NCI-H2107 treated with DMSO at 0.1 percent for 48 hours (cell line): ENCODE measurements at regions not wholly inside any gene's neighbourhood (a gene's known extent, or its start where the extent isn't known, plus 50 kb on each side); places are given as distances from the start of the nearest gene placed in this dataset.

Experiments
- DNase-seq: peaks from one replicate; lab custom pipeline; 2025; ENCODE audit not compliant: unreplicated experiment; lab: John Stamatoyannopoulos, UW

- DNase-seq: no peak
These were observed 403.1 kb upstream of the TGFBR2 start for GRCh38 chr3:30203301-30203700.

DNA sequence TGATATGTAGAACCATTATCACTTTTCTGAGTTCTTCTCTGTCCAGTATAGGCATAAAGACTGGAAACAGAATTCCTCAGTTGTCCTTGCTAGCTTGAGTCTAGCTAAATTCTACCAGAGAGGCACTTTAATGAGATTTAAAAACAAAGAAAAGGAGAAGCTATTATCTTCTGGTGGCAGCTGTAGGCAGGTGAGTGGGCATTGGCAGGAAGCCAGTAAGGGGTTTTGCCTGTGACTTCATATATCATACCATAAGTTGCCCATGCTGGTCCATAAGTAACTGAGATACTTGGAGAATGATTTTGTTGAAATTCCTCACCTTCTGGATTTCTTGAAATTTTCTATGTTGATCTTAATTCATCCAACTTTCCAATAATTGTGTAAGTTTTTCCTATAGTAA lies 402.3 kb upstream of the TGFBR2 start:
- DNase-seq: no peak

DNA sequence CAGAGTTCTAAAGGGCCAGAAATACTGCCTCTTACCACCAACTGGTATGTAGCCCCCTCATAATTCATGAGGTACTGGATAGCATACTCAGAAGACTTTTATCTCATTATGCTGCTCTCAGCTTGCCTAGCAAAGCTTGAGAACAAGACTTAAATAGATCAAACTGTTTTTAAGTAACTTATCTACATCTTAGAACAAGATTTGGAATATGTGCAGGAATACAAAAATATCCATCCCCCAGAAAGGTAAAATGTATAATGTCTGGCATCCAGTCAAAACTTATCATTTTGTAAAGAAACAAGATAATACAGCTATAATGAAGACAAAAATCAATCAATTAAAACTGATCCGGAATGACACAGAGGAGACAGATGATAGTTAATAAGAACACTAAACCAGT lies 400.4 kb upstream of the TGFBR2 start:
- DNase-seq: no peak

GRCh38 chr3:30221619-30222018 lies 384.8 kb upstream of the TGFBR2 start:
- DNase-seq: no peak

DNA sequence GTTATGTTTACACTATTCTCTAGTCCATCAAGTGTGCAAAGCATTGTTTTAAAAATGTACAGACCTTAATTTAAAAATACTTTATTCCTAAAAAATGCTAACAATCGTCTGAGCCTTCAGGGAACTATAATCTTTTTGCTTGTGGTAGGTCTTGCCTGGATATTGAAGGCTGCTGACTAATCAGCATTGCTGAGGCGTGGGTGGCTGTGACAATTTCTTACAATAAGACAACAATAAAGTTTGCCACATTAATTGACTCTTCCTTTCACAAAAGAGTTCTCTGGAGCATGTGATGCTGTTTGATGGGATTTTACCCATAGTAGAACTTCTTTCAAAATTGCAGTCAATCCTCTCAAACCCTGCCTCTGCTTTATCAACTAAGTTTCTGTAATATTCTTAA lies 384.0 kb upstream of the TGFBR2 start:
- no peak for DNase-seq

DNA sequence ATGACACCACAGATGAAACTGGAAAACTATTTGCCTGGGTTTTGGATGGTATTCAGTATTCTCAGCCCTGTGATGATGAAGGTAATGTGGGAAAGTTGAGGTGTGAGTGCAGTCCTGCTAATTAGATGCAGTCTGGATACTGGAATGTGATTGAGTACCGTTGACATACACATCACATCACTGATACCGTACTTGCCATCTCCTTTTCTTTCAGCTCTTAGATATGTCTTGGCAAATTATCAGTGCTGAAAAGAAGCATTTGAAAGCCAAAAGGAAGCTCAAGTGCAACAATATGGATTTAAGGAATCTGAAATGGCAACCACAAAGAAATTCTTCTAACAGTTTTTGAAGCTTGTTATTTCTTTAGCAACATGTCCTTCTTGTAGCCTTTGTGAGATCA lies 381.4 kb upstream of the TGFBR2 start:
- no peak for DNase-seq

- no peak for DNase-seq
These were observed 379.7 kb upstream of the TGFBR2 start for GRCh38 chr3:30226601-30227151.

DNA sequence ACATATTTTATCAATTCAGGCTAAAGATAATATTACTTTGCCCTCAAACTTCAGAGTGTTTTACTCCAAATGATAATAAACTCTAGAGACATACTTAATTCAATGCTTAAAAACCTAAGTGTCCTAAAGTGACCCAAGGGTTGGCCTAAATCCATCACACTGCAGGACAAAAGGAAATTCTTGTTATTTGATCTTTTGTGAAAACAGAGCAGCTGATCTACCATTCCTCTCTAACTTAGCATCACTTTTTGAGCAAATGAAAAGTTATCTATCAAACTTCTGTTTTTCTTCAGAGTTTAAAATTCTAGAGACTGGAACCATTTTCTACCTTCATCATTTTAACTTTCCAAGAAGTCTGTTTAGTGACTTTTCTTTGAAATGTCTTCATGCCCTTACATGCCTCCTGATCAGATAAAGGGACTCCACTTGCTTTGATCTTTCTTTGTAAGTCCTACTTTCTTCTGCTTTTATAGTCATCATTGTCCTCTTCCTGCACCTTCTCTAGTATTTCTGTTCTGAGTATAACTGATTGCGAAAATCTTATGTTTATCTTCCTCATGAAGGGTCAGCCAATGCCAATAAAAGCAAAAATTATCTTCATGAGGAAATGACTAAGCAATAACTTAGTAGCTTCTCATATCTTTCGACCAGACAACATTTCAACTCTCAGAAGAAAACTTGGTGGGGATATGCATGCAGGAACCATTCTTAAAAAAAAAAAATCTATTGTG lies 378.7 kb upstream of the TGFBR2 start:
- no peak for DNase-seq

GRCh38 chr3:30228302-30228631 lies 378.1 kb upstream of the TGFBR2 start:
- no peak for DNase-seq

GRCh38 chr3:30231277-30232141 lies 374.9 kb upstream of the TGFBR2 start:
- no peak for DNase-seq

- DNase-seq: no peak
These were observed 374.3 kb upstream of the TGFBR2 start for GRCh38 chr3:30232142-30232541.

GRCh38 chr3:30233913-30234646 lies 372.3 kb upstream of the TGFBR2 start:
- DNase-seq: no peak

DNA sequence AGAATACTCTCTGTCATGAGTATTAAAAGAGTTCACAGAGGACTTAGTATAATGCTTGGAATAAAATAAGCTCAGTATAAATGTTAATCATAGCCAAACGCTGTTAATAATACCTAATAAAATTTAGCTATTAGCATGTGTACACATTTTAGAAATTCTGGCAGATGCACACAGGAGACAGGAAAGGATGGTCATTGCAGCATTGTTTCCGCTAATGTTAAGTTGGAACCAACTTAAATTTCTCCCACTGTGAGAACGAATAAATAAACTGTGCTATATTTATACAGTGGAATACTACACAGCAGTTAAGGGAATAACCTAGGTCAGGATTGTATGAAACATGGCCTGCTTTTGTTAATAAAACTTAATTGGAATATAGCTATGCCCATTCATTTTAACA lies 370.4 kb upstream of the TGFBR2 start:
- no peak for DNase-seq

DNA sequence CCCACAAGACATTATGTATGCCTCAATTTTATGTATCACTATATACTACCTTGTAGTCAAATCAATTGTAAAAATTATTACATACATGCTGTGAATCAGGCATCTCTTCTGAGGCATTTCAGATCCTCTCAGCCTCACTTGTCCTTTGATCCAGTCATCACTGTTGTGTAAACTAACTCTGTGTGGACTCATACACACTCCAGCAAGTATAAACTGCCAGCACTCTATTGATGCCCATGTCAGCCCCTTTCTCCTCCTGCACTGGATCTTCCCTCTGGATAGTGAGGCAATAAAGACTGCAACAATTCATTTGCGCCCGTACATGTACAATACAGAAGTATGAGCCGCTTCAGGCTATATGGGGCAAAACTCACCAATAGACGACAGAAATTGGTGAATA lies 364.7 kb upstream of the TGFBR2 start:
- DNase-seq: no peak

GRCh38 chr3:30245858-30246622 lies 360.4 kb upstream of the TGFBR2 start:
- no peak for DNase-seq

DNA sequence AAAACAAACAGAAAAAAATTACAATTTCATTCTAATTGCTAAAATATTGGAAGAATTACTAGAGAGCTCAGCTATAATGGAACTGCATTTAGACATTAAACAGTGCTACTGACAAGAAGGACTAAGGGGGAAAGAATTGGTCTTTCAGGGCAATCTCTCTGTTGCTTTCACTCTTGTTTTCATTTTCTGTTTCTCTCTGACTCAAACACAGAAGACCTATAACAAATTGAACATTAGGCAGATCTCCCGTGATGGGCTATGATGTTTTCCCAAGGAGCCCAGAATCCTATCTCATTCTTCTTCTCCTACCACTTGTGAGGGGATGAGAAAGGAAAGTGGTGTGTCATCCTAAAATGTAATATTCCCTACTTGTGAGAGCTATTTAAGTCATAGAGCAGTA lies 358.0 kb upstream of the TGFBR2 start:
- DNase-seq: no peak

GRCh38 chr3:30252474-30252873 lies 353.9 kb upstream of the TGFBR2 start:
- DNase-seq: no peak

- DNase-seq: no peak
These were observed 352.6 kb upstream of the TGFBR2 start for GRCh38 chr3:30253832-30254231.

DNA sequence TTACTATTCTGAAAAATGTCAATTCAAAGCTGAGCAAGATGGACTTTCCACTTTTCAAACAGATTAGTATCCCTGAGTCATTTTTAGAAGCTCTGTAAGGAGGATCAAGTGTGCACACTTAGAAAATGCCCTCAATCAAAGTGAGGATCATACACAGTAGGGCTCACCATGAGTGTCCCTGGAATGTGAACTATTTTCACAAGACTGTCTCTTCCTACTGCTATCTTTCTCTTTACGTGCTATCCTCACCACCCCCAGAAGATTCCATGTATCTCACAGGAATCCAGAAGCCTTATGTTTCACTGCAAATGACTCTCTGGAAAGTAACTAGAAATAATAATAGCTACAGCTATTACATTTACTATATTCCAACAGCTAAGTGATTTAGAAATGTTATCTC lies 349.9 kb upstream of the TGFBR2 start:
- DNase-seq: no peak

DNA sequence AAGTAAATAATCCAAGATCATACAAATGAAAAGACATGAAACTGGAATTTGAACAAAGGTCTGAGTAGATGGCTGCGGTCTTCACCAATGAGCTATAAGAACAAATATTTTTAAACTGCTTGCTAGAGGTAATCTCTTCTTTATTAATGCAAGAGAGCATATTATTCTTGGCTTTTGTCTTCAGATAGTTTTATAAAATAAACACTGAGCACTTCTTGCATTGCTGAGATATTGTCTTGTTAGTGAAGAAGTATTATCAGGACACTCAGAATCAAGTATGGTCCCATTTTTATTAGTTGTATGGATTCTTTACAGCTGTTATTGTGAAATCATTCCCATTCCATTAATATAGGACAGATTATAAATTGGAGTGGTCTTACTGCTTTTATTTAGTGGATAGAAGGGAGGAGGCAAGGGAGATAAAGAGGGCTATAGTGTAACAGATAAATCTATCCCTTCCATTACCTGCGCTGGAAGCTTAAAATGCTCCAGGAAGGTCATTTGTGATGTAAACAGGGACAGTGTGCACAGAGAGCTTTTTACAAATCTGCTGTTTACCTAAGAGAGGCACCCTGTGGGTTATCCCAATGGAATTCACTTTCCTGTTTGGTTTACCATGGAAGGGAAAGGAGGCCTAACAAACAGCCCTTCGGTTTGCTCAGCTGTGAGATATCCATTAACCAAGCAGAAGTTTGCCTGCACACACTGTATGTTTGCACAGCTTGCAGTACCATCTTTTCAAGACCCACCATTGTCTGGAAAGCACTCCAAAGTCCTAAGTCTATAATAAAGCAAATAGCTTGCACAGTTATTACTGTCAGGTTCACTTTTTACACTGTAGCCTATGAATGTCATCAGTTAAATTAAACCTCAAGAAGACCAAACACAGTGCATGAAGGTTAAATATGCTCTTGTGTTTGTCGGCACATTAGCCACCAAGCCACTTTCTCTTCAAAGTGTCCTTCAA lies 347.7 kb upstream of the TGFBR2 start:
- no peak for DNase-seq
